ENCODE measurements at regions not wholly inside any gene's neighbourhood (a gene's known extent, or its start where the extent isn't known, plus 50 kb on each side); places are given as distances from the start of the nearest gene placed in this dataset.

DNA sequence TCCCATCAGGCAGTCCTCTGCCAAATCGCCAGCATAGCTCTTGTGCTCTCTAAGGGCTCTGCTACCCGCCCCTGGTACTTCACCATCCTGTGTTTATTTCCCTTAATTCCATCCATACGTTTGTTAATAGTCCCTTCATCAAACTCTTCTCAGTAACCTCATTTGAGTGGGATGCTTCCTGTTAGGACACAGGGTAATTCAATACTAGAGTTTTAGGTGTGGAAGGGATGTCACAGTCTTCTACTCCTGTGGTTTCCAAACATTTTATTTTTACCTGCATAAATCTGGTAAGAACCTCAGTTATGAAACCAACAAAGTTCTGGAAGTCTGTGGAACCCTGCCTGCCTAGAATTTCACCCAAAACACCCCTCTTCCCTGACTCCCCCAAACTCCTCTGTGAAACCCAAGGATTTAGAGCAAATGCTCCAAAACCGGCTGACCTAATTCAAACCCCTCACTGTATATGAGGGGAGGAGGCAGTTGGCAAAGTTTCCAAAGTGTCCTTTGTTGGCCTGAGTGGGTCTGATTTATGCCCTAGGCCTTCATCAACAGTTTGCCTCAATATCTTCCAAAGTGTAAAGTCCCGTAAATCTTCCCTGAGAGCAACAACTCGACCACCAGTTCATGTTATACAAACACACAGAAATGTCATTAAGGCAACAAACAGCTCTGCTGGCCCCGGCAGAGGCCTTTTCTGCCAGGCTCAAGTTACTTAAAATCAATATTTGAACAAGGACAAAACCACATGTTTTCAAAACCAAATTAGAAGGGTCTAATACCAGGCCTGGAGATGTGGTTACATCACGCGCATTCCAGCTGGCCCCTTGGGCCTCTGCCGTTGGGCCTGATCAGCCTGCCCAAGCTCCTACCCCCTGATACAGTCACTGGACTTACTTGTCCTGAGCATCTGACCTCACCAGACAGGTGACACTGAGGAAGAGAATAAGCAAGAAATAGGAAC is 82.4 kb upstream of the FGGY start:
- TF ChIP-seq, protein P1, sequence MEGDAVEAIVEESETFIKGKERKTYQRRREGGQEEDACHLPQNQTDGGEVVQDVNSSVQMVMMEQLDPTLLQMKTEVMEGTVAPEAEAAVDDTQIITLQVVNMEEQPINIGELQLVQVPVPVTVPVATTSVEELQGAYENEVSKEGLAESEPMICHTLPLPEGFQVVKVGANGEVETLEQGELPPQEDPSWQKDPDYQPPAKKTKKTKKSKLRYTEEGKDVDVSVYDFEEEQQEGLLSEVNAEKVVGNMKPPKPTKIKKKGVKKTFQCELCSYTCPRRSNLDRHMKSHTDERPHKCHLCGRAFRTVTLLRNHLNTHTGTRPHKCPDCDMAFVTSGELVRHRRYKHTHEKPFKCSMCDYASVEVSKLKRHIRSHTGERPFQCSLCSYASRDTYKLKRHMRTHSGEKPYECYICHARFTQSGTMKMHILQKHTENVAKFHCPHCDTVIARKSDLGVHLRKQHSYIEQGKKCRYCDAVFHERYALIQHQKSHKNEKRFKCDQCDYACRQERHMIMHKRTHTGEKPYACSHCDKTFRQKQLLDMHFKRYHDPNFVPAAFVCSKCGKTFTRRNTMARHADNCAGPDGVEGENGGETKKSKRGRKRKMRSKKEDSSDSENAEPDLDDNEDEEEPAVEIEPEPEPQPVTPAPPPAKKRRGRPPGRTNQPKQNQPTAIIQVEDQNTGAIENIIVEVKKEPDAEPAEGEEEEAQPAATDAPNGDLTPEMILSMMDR (IDR thresholded peaks at IDR 0.05) = no peak
- no peak for TF ChIP-seq POLR2A (IDR thresholded peaks at IDR 0.05)

Data from uterus (tissue), 2 donors.